Left ventricle myocardium inferior (tissue), 1 donor: ENCODE measurements at regions not wholly inside any gene's neighbourhood (a gene's known extent, or its start where the extent isn't known, plus 50 kb on each side); places are given as distances from the start of the nearest gene placed in this dataset.

Experiments used
- DNase-seq: peaks from one replicate; pipeline ENCODE4 v3.0.0-alpha.2; 2020
- H3K27ac ChIP-seq: fragments of 200-600 bp; replicated peaks from 2 replicates; pipeline ENCODE4 v1.8.0; 2021
- H3K27me3 ChIP-seq: fragments of 200-600 bp; 2 replicates; pipeline ENCODE4 v1.8.0; 2021; ENCODE audit warnings: low read depth
- H3K36me3 ChIP-seq: fragments of 200-600 bp; 2 replicates; pipeline ENCODE4 v1.8.0; 2021
- H3K4me1 ChIP-seq: fragments of 200-600 bp; 2 replicates; pipeline ENCODE4 v1.8.0; 2021
- H3K4me3 ChIP-seq: fragments of 200-600 bp; 2 replicates; pipeline ENCODE4 v1.8.0; 2021; ENCODE audit warnings: mild to moderate bottlenecking, moderate library complexity
- H3K9me3 ChIP-seq: fragments of 200-600 bp; replicated peaks from 2 replicates; pipeline ENCODE4 v1.8.0; 2021
- CTCF ChIP-seq: fragments of 200-600 bp; IDR thresholded peaks from 2 replicates; pipeline ENCODE4 v1.8.0; 2021; ENCODE audit warnings: antibody characterized with exemption, mild to moderate bottlenecking, borderline replicate concordance
- intact Hi-C: fragments of 100-400 bp; cut with micrococcal nuclease; formaldehyde crosslinking; loops from one replicate; pipeline ENCODE4 v1.11.0; 2022
- donor health status: DM: no; HTN: yes; CAD: no; lungs with severe emphysema.

GRCh38 chr2:5988120-5988519 lies 295.9 kb downstream of the SOX11 start:
- intact Hi-C loops, result no loop called here
- H3K36me3 ChIP-seq, result no peaks in the 10 kb centered on the region
- H3K4me3 ChIP-seq, result no peak overlapping the region
- H3K9me3 ChIP-seq, result no peaks in the 10 kb centered on the region
- H3K27ac ChIP-seq, result no peak overlapping the region
- TF ChIP-seq CTCF, result no peak
- DNase-seq, result no peak
- H3K4me1 ChIP-seq, result peaks cover 10% of the 10 kb centered on the region
- peaks cover 35% of the 10 kb centered on the region for H3K27me3 ChIP-seq

- Histone ChIP-seq H3K27ac (no peak overlapping the region), H3K4me1 (peaks cover 10% of the 10 kb centered on the region), H3K4me3 (no peak overlapping the region), H3K27me3 (peaks cover 30% of the 10 kb centered on the region), H3K9me3 (no peaks in the 10 kb centered on the region), H3K36me3 (no peaks in the 10 kb centered on the region)
- intact Hi-C loops, result no loop called here
- no peak for DNase-seq
- TF ChIP-seq CTCF, result no peak
Observed at GRCh38 chr2:5990086-5990485, 297.9 kb downstream of the SOX11 start.

GRCh38 chr2:5991305-5991968 lies 299.3 kb downstream of the SOX11 start:
- peaks cover 19% of the 10 kb centered on the region for H3K27me3 ChIP-seq
- no peak for TF ChIP-seq CTCF
- intact Hi-C loops, result no loop called here
- H3K27ac ChIP-seq, result no peak overlapping the region
- DNase-seq, result no peak
- H3K4me3 ChIP-seq, result peak overlapping the region; percentile 12
- peaks cover 10% of the 10 kb centered on the region for H3K4me1 ChIP-seq
- H3K36me3 ChIP-seq, result no peaks in the 10 kb centered on the region
- no peaks in the 10 kb centered on the region for H3K9me3 ChIP-seq

- Histone ChIP-seq H3K4me3 (no peak overlapping the region), H3K4me1 (peaks cover 10% of the 10 kb centered on the region), H3K36me3 (no peaks in the 10 kb centered on the region), H3K27me3 (peaks cover 17% of the 10 kb centered on the region), H3K9me3 (no peaks in the 10 kb centered on the region), H3K27ac (no peak overlapping the region)
- no peak for TF ChIP-seq CTCF
- DNase-seq, result no peak
- intact Hi-C loops, result no loop called here
Observed at GRCh38 chr2:5995832-5996231, 303.6 kb downstream of the SOX11 start.

GRCh38 chr2:6008186-6008585 lies 316.0 kb downstream of the SOX11 start:
- Histone ChIP-seq H3K4me3 (no peak overlapping the region), H3K36me3 (no peaks in the 10 kb centered on the region), H3K9me3 (no peaks in the 10 kb centered on the region), H3K4me1 (no peaks in the 10 kb centered on the region), H3K27me3 (peaks cover 3% of the 10 kb centered on the region), H3K27ac (no peak overlapping the region)
- no peak for DNase-seq
- intact Hi-C loops, result no loop called here
- TF ChIP-seq CTCF, result no peak
